ENCODE measurements at regions not wholly inside any gene's neighbourhood (a gene's known extent, or its start where the extent isn't known, plus 50 kb on each side); places are given as distances from the start of the nearest gene placed in this dataset.

- POLR2A ChIA-PET (ENCODE audit: unreplicated experiment), result no interaction called here
- ATAC-seq, result no peak
These were observed 1442.8 kb upstream of the SLC39A10 start for GRCh38 chr2:194214192-194214591.

DNA sequence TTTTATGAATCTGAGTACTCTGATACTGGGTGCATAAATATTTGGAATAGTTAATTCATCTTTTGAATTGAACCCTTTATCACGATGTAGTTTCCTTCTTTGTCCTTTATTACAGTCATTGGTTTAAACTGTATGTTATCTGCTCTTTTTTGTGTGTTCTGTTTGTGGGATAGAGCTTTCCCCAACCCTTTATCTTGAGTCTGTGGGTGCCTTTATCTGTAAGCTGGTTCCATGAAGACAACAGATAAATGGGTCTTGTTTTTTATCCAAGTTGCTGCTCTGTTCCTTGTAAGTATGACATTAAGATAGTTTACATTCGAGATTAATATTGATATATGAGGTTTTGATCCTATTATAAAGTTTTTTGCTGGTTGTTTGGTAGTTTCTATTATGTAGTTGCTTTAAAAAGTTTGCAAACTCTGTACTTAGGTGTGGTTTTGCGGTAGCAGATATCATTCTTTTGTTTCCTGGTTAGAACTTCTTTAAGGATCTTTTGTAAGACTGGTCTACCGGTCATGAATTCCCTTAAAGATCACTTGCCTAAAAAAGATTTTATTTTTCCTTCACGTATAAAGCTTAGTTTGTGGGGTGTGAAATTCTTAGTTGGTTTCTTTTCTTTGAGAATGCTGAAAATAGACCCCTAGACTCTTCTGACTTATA, 1451.3 kb upstream of the SLC39A10 start:
- Histone ChIP-seq H3K9me2 (replicated peaks; ENCODE audit: low read length) (no peaks in the 10 kb centered on the region), H3K27me3 (ENCODE audit: low read length) (no peaks in the 10 kb centered on the region), H3K4me2 (ENCODE audit: low read length) (no peak overlapping the region), H3K27ac (ENCODE audit: low read length) (no peak overlapping the region), H2AFZ (ENCODE audit: low read length) (no peak overlapping the region), H3K4me1 (ENCODE audit: insufficient read depth, low read length) (no peaks in the 10 kb centered on the region), H3K9me3 (ENCODE audit: low read length) (no peaks in the 10 kb centered on the region), H3K9ac (ENCODE audit: low read length) (no peak overlapping the region), H3F3A (ENCODE audit: low read length, unreplicated experiment) (no peaks in the 10 kb centered on the region), H4K20me1 (ENCODE audit: low read length) (no peaks in the 10 kb centered on the region), H3K79me2 (ENCODE audit: low read length) (no peaks in the 10 kb centered on the region), H3K36me3 (ENCODE audit: low read depth, low read length) (no peaks in the 10 kb centered on the region), H3K4me3 (ENCODE audit: low read length) (no peak overlapping the region)
- ATAC-seq (no peak), DNase-seq (no peak)
- ChIA-PET POLR2A (ENCODE audit: unreplicated experiment) (no interaction called here), CTCF (no interaction called here)
- intact Hi-C loops (cut with micrococcal nuclease), result no loop called here
- TF ChIP-seq EZH2 (IDR thresholded peaks at IDR 0.05; ENCODE audit: low read length, unreplicated experiment), result no peak
- no peak for TF ChIP-seq EZH2phosphoT487 (IDR thresholded peaks at IDR 0.05; ENCODE audit: borderline replicate concordance, low read length)
- TF ChIP-seq, protein P1, sequence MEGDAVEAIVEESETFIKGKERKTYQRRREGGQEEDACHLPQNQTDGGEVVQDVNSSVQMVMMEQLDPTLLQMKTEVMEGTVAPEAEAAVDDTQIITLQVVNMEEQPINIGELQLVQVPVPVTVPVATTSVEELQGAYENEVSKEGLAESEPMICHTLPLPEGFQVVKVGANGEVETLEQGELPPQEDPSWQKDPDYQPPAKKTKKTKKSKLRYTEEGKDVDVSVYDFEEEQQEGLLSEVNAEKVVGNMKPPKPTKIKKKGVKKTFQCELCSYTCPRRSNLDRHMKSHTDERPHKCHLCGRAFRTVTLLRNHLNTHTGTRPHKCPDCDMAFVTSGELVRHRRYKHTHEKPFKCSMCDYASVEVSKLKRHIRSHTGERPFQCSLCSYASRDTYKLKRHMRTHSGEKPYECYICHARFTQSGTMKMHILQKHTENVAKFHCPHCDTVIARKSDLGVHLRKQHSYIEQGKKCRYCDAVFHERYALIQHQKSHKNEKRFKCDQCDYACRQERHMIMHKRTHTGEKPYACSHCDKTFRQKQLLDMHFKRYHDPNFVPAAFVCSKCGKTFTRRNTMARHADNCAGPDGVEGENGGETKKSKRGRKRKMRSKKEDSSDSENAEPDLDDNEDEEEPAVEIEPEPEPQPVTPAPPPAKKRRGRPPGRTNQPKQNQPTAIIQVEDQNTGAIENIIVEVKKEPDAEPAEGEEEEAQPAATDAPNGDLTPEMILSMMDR (conservative IDR thresholded peaks at IDR 0.05; ENCODE audit: low read depth, low read length), result no peak
- no TSS peak for BruUV-seq (replicated peaks)

More at GRCh38 chr2:194214192-194214591, 1442.8 kb upstream of the SLC39A10 start:
- H3F3A ChIP-seq (ENCODE audit: low read length, unreplicated experiment), result no peaks in the 10 kb centered on the region
- no peak overlapping the region for H3K27ac ChIP-seq (ENCODE audit: low read length)
- no peaks in the 10 kb centered on the region for H3K36me3 ChIP-seq (ENCODE audit: low read depth, low read length)
- no peaks in the 10 kb centered on the region for H3K79me2 ChIP-seq (ENCODE audit: low read length)
- DNase-seq, result no peak
- H3K27me3 ChIP-seq (ENCODE audit: low read length), result no peaks in the 10 kb centered on the region
- no peaks in the 10 kb centered on the region for H3K9me2 ChIP-seq (replicated peaks; ENCODE audit: low read length)
- no peaks in the 10 kb centered on the region for H3K4me1 ChIP-seq (ENCODE audit: insufficient read depth, low read length)
- TF ChIP-seq, protein P1 (conservative IDR thresholded peaks at IDR 0.05; ENCODE audit: low read depth, low read length), result no peak
- no peak for TF ChIP-seq EZH2phosphoT487 (IDR thresholded peaks at IDR 0.05; ENCODE audit: borderline replicate concordance, low read length)
- no peak for TF ChIP-seq EZH2 (IDR thresholded peaks at IDR 0.05; ENCODE audit: low read length, unreplicated experiment)
- no peak overlapping the region for H3K4me2 ChIP-seq (ENCODE audit: low read length)
- no peak overlapping the region for H3K9ac ChIP-seq (ENCODE audit: low read length)
- H2AFZ ChIP-seq (ENCODE audit: low read length), result no peak overlapping the region
- no peak overlapping the region for H3K4me3 ChIP-seq (ENCODE audit: low read length)
- no peaks in the 10 kb centered on the region for H3K9me3 ChIP-seq (ENCODE audit: low read length)
- BruUV-seq (replicated peaks), result no TSS peak
- CTCF ChIA-PET, result no interaction called here
- no peaks in the 10 kb centered on the region for H4K20me1 ChIP-seq (ENCODE audit: low read length)
- intact Hi-C loops (cut with micrococcal nuclease), result no loop called here

DNA sequence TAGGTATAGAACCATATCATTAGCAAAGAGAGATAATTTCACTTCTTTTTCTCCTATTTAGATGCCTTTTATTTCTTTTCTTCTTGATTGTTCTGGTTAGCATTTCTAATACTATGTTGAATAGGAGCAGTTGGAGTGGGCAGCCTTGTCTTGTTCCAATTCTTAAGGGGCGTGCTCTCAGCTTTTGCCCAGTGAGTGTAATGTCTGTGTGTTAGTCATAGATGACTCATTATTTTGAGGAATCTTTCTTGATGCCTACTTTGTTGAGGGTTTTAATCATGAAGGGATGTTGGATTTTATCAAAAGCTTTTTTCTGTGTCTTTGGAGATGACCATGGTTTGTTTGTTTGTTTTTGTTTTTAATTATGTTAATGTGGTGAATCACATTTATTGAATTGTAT, 1453.1 kb upstream of the SLC39A10 start:
- Histone ChIP-seq H3K9ac (ENCODE audit: low read length) (no peak overlapping the region), H4K20me1 (ENCODE audit: low read length) (no peaks in the 10 kb centered on the region), H3K27me3 (ENCODE audit: low read length) (no peaks in the 10 kb centered on the region), H3F3A (ENCODE audit: low read length, unreplicated experiment) (no peaks in the 10 kb centered on the region), H3K9me2 (replicated peaks; ENCODE audit: low read length) (no peaks in the 10 kb centered on the region), H3K79me2 (ENCODE audit: low read length) (no peaks in the 10 kb centered on the region), H3K4me3 (ENCODE audit: low read length) (no peak overlapping the region), H3K27ac (ENCODE audit: low read length) (no peak overlapping the region), H3K4me1 (ENCODE audit: insufficient read depth, low read length) (no peaks in the 10 kb centered on the region), H3K4me2 (ENCODE audit: low read length) (no peak overlapping the region), H2AFZ (ENCODE audit: low read length) (no peak overlapping the region), H3K9me3 (ENCODE audit: low read length) (no peaks in the 10 kb centered on the region), H3K36me3 (ENCODE audit: low read depth, low read length) (no peaks in the 10 kb centered on the region)
- ChIA-PET POLR2A (ENCODE audit: unreplicated experiment) (interaction anchor here (0.6 kb wide), 1 partner anchor 216 kb away, joined by 5 read pairs; no protein-coding TSS in a partner anchor), CTCF (no interaction called here)
- intact Hi-C loops (cut with micrococcal nuclease), result no loop called here
- ATAC-seq (peak; percentile 81), DNase-seq (peak; percentile 54)
- TF ChIP-seq EZH2 (IDR thresholded peaks at IDR 0.05; ENCODE audit: low read length, unreplicated experiment), result no peak
- BruUV-seq (replicated peaks), result no TSS peak
